Psoas muscle (tissue), 7 donors: ENCODE measurements at regions not wholly inside any gene's neighbourhood (a gene's known extent, or its start where the extent isn't known, plus 50 kb on each side); places are given as distances from the start of the nearest gene placed in this dataset.

Experiments
- ATAC-seq, 4 donors: fragments of 200-7000 bp; cut with Tn5 transposase; one replicate each; pipeline ENCODE4 v1.9.1; 2020; ENCODE audit warnings: moderate library complexity in 3 of 4, mild to moderate bottlenecking in 2 of 4
- DNase-seq, 2 donors: peaks; one replicate each; pipeline ENCODE4 v3.0.0-alpha.2; 2020
- H3K27ac ChIP-seq: fragments of 200-600 bp; one replicate; pipeline ENCODE4 v1.8.0; 2022
- H3K27me3 ChIP-seq, 3 donors: fragments of 200-600 bp in 1 of 3; one replicate each; pipeline versions ENCODE4 v1.6.1 to v1.8.0; 2013 to 2022; ENCODE audit warnings: low read length in 2 of 3, mild to moderate bottlenecking in 2 of 3, moderate library complexity in 1 of 3; ENCODE audit not compliant: insufficient read depth in 3 of 3
- H3K36me3 ChIP-seq, 2 donors: fragments of 200-600 bp in 1 of 2; one replicate each; pipeline versions ENCODE4 v1.6.1 to v1.8.0; 2013 to 2022; ENCODE audit warnings: low read depth in 1 of 2, mild to moderate bottlenecking in 1 of 2, moderate library complexity in 1 of 2; ENCODE audit not compliant: insufficient read depth in 1 of 2
- H3K4me1 ChIP-seq: fragments of 200-600 bp; one replicate; pipeline ENCODE4 v1.8.0; 2022
- H3K4me3 ChIP-seq: fragments of 200-600 bp; one replicate; pipeline ENCODE4 v1.8.0; 2022; ENCODE audit warnings: mild to moderate bottlenecking
- H3K9me3 ChIP-seq: fragments of 200-600 bp; one replicate; pipeline ENCODE4 v1.8.0; 2022
- WGBS, 3 donors: extraction: QIAGEN DNeasy Blood & Tissue Kit; methylation state at CpG; one replicate each; pipeline versions ENCODE4 v1.1.6 to v1.1.7; 2013; 5-methylcytosine and 5-hydroxymethylcytosine counted together
- intact Hi-C, 2 donors: fragments of 100-400 bp; cut with DNase I; formaldehyde crosslinking; loops; one replicate each; pipeline versions ENCODE4 v1.11.0 to v1.14.2; 2022
- TF ChIP-seq, protein P1 (sequence below): fragments of 200-600 bp; IDR thresholded peaks from one replicate; pipeline ENCODE4 v1.8.0; 2022; ENCODE audit warnings: antibody characterized with exemption
- donor health status: healthy with polysubstance abuse.
- donor health status: DM: no; HTN: no; CAD: no; lungs with moderate emphysema.
- donor health status: Bipolar disorder and iron deficiency.
- donor health status: healthy.
- donor health status: DM: yes; HTN: yes; CAD: no.
- donor health status: DM: no; HTN: no; CAD: no.
- donor health status: DM: yes; HTN: yes; CAD: no.

DNA sequence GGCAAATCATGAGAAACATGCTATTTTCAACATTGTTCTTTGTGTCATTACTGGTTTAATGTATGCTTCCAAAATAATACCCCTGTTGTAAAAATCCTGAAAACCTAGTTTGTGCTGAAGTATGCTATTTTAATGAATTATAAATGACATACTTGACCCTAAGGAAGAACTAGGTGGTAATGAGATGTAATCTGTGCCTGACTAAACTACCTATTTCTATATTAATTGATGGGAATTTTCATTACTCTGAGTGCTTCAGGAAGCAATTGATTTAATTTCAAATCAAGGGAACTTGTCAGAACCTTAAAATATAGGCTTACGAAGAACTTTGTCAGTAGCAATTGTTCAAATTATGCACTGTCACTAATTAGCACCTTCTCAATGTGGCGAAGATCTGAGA is 1005.6 kb upstream of the SLC10A2 start:
- Histone ChIP-seq H3K4me1 (no peaks in the 10 kb centered on the region), H3K27me3 (no peaks in the 10 kb centered on the region), H3K9me3 (peaks cover 6% of the 10 kb centered on the region), H3K27ac (no peak overlapping the region), H3K36me3 (no peaks in the 10 kb centered on the region), H3K4me3 (no peak overlapping the region)
- intact Hi-C loops, result no loop called here
- ATAC-seq (no peak), DNase-seq (no peak)
- WGBS, 3 donors, result 96 to 100% (median 97%) methylated on average over 2 of the region's 2 CpGs
- TF ChIP-seq, protein P1, sequence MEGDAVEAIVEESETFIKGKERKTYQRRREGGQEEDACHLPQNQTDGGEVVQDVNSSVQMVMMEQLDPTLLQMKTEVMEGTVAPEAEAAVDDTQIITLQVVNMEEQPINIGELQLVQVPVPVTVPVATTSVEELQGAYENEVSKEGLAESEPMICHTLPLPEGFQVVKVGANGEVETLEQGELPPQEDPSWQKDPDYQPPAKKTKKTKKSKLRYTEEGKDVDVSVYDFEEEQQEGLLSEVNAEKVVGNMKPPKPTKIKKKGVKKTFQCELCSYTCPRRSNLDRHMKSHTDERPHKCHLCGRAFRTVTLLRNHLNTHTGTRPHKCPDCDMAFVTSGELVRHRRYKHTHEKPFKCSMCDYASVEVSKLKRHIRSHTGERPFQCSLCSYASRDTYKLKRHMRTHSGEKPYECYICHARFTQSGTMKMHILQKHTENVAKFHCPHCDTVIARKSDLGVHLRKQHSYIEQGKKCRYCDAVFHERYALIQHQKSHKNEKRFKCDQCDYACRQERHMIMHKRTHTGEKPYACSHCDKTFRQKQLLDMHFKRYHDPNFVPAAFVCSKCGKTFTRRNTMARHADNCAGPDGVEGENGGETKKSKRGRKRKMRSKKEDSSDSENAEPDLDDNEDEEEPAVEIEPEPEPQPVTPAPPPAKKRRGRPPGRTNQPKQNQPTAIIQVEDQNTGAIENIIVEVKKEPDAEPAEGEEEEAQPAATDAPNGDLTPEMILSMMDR, result no peak

DNA sequence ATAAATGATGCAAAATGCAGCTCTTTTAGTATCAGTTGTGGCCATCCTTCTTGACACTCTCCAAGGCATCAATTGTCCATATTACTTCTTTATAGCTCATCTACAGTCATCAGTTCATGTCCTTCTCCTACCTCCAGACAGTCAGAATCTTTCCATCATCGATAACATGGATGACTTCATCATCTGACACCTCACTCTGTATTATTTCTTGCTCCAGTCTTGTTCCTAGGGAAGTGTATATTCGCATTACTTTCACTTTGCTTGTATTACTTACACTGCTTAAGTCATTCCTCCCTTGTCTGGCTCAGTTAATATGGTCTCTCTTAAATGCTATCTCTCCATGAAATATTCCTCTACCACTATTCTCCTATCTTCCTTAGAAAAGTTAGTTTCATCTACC is 999.1 kb upstream of the SLC10A2 start:
- ATAC-seq (no peak), DNase-seq (no peak)
- TF ChIP-seq, protein P1, result no peak
- no peaks in the 10 kb centered on the region for H3K27me3 ChIP-seq
- intact Hi-C loops, result no loop called here
- peaks cover 7% of the 10 kb centered on the region for H3K9me3 ChIP-seq
- no peaks in the 10 kb centered on the region for H3K4me1 ChIP-seq
- H3K4me3 ChIP-seq, result no peak overlapping the region
- 80 to 92% (median 89%) methylated on average over 2 of the region's 2 CpGs for WGBS, 3 donors
- no peaks in the 10 kb centered on the region for H3K36me3 ChIP-seq
- no peak overlapping the region for H3K27ac ChIP-seq

DNA sequence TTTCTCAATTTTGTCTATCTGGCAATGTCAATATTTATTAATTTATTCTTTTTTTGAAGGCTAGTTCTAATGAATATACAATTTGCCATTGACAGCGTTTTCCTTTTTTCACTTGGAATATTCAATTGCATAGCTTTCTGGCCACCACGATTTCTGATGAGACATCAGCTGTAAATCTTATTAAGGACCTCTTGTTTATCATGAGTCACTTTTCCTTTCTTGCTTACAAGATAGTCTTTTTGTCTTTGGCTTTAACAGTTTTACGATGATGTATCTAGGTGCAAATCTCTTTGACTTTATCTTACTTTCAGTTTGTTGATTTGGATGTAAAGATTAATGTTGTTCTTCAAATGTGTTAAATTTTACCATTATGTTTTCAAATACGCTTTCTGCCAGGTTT is 991.6 kb upstream of the SLC10A2 start:
- ATAC-seq, result no peak
- TF ChIP-seq, protein P1, result no peak
- no peak for DNase-seq
- H3K27me3 ChIP-seq, result no peaks in the 10 kb centered on the region
- H3K27ac ChIP-seq, result no peak overlapping the region
- H3K4me1 ChIP-seq, result no peaks in the 10 kb centered on the region
- no peak overlapping the region for H3K4me3 ChIP-seq
- intact Hi-C loops, result no loop called here
- no peaks in the 10 kb centered on the region for H3K36me3 ChIP-seq
- H3K9me3 ChIP-seq, result peaks cover 3% of the 10 kb centered on the region
- whole genome bisulfite sequencing, 3 donors, result 74 to 81% (median 80%) methylated on average over 4 of the region's 4 CpGs

DNA sequence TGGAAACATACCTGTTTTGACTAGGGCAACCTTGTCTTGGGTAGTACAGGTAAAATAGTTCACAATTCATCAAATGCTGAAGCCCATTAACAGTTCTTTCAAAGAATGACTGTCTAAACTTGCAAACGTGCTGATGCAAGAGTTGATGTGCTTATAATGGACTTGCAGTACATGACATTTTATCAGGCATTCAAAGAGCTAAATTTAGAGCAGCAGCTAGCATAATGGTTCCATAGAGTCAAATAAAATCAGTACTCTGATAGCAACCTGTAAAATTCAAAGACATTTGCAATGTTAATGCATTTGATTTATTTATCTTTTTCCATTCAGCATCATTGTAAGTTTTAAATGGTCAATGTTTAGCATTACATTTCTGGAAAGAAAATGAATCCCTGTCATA is 979.7 kb upstream of the SLC10A2 start:
- WGBS, 3 donors, result 9 to 33% (median 19%) methylated on average over 1 of the region's 1 CpG

DNA sequence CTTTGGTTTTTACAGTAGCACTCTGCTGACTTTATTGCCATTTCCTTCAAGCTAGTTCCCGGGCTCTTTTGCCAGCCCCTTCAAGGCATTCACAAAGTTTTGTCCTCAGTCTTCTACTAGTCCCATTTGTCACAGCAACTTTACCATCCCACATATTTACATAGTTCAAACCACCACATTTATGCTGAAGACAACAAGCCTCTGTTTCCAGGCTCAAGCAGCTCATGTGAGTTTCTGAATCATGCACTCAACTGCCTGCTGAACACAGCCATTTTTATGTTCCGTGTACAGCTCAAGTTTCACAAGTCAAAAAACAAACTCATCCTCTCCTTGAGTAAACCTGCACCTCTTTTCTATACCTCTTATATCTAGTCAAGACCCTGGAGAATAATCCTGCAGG is 977.0 kb upstream of the SLC10A2 start:
- TF ChIP-seq, protein P1, result no peak
- no peak overlapping the region for H3K4me3 ChIP-seq
- no peaks in the 10 kb centered on the region for H3K4me1 ChIP-seq
- H3K36me3 ChIP-seq, result no peaks in the 10 kb centered on the region
- H3K9me3 ChIP-seq, result peaks cover 5% of the 10 kb centered on the region
- ATAC-seq, result no peak
- H3K27ac ChIP-seq, result no peak overlapping the region
- 59 to 77% (median 59%) methylated on average over 2 of the region's 2 CpGs for WGBS, 3 donors
- DNase-seq, result no peak
- no peaks in the 10 kb centered on the region for H3K27me3 ChIP-seq
- intact Hi-C loops, result no loop called here

More for the DNA sequence above, 979.7 kb upstream of the SLC10A2 start:
- H3K4me3 ChIP-seq, result no peak overlapping the region
- peaks cover 5% of the 10 kb centered on the region for H3K9me3 ChIP-seq
- no peak overlapping the region for H3K27ac ChIP-seq
- TF ChIP-seq, protein P1, result no peak
- DNase-seq (no peak), ATAC-seq (no peak)
- H3K36me3 ChIP-seq, result no peaks in the 10 kb centered on the region
- intact Hi-C loops, result no loop called here
- H3K27me3 ChIP-seq, result no peaks in the 10 kb centered on the region
- H3K4me1 ChIP-seq, result no peaks in the 10 kb centered on the region
